HCT116 (cell line): ENCODE measurements at regions not wholly inside any gene's neighbourhood (a gene's known extent, or its start where the extent isn't known, plus 50 kb on each side); places are given as distances from the start of the nearest gene placed in this dataset.

ENCODE experiments used
- ATAC-seq: fragments of 200-7000 bp; cut with Tn5 transposase; 2 replicates; pipeline ENCODE4 v1.9.1; 2020; ENCODE audit warnings: mild to moderate bottlenecking, moderate library complexity
- BruUV-seq: library from RNA; stranded (reverse); fragments of 400-500 nt; replicated peaks from 2 replicates; lab custom pipeline; 2021; lab: Mats Ljungman, UMichigan
- CTCF ChIA-PET: fragments of 300-600 bp; sonication (Branson Sonifier 250); formaldehyde crosslinking; loops from one replicate; lab custom pipeline; 2021; ENCODE audit warnings: antibody characterized with exemption; lab: Charles Lee
- POLR2A ChIA-PET: fragments of 300-600, 350-600 bp; sonication (Branson Sonifier 250); formaldehyde crosslinking; loops from one replicate; lab custom pipeline; 2021; ENCODE audit warnings: antibody characterized with exemption; lab: Charles Lee
- RAD21 ChIA-PET, 2 experiments: fragments of 300-600 bp; sonication (Branson Sonifier 250); formaldehyde crosslinking; loops; one replicate each; lab custom pipeline; 2023; ENCODE audit warnings: low total read pairs in 2 of 2; ENCODE audit not compliant: uncharacterized antibody in 2 of 2, unreplicated experiment in 2 of 2, low non-redundant PET in 1 of 2; lab: Charles Lee
- DNase-seq: peaks from one replicate; pipeline ENCODE4 v3.0.0-alpha.2; 2010; ENCODE audit warnings: low read depth, low spot score
- H2AFZ ChIP-seq: fragments of 200-600 bp; shearing (Covaris generic), sonication (generic); 2 replicates; pipeline ENCODE4 v1.6.1; 2017; ENCODE audit warnings: low read depth, mixed run types, mixed read lengths, antibody characterized with exemption, low read length; ENCODE audit not compliant: poor library complexity, severe bottlenecking
- H3K27ac ChIP-seq: 2 replicates; pipeline ENCODE4 v1.5.1; 2012; ENCODE audit warnings: low read depth, low read length
- H3K27me3 ChIP-seq: fragments of 200-600 bp; sonication (generic); 2 replicates; pipeline ENCODE4 v1.6.1; 2016; ENCODE audit warnings: mixed run types, low read length, mixed read lengths; ENCODE audit not compliant: insufficient read depth
- H3K36me3 ChIP-seq, 2 experiments: fragments of 200-500 bp in 1 of 2; fragments of 200-600 bp in 1 of 2; sonication (Bioruptor generic) in 1 of 2; sonication (generic) in 1 of 2; 2 replicates each; pipeline versions ENCODE4 v1.5.1 to v1.6.1; 2014 to 2016; ENCODE audit warnings: low read length in 2 of 2, inconsistent platforms in 1 of 2, mixed read lengths in 1 of 2, mixed run types in 1 of 2; ENCODE audit not compliant: insufficient read depth in 2 of 2, control insufficient read depth in 1 of 2
- H3K4me1 ChIP-seq, 2 experiments: fragments of 200-600 bp in 1 of 2; sonication (generic) in 1 of 2; 2 replicates each; pipeline versions ENCODE4 v1.5.1 to v1.6.1; 2012 to 2017; ENCODE audit warnings: low read length in 2 of 2, inconsistent platforms in 1 of 2, mild to moderate bottlenecking in 1 of 2, mixed read lengths in 1 of 2, mixed run types in 1 of 2, moderate library complexity in 1 of 2; ENCODE audit not compliant: insufficient read depth in 2 of 2, control insufficient read depth in 1 of 2
- H3K4me2 ChIP-seq: fragments of 200-600 bp; sonication (generic); 2 replicates; pipeline ENCODE4 v1.6.1; 2017; ENCODE audit warnings: mixed run types, low read length, mixed read lengths
- H3K4me3 ChIP-seq, 2 experiments: fragments of 200-600 bp in 1 of 2; sonication (generic) in 1 of 2; replicated peaks in 1 of 2; 2 replicates each; pipeline ENCODE4 v1.5.1; 2011 to 2016; ENCODE audit warnings: low read length in 2 of 2, control low read depth in 1 of 2, low read depth in 1 of 2, mild to moderate bottlenecking in 1 of 2, mixed read lengths in 1 of 2, mixed run types in 1 of 2
- H3K79me2 ChIP-seq: fragments of 200-600 bp; sonication (generic); 2 replicates; pipeline ENCODE4 v1.6.1; 2017; ENCODE audit warnings: mild to moderate bottlenecking, mixed run types, low read length, moderate library complexity, mixed read lengths; ENCODE audit not compliant: insufficient read depth
- H3K9ac ChIP-seq: fragments of 200-600 bp; sonication (generic); 2 replicates; pipeline ENCODE4 v1.6.1; 2016; ENCODE audit warnings: low read length, mixed read lengths
- H3K9me2 ChIP-seq: fragments of 200-600 bp; sonication (generic), shearing (Covaris generic); 2 replicates; pipeline ENCODE4 v1.6.1; 2017; ENCODE audit warnings: mixed run types, mild to moderate bottlenecking, moderate library complexity; ENCODE audit not compliant: insufficient read depth
- H3K9me3 ChIP-seq, 2 experiments: fragments of 200-500 bp in 1 of 2; fragments of 200-600 bp in 1 of 2; sonication (Bioruptor generic) in 1 of 2; sonication (generic) in 1 of 2; 2 replicates each; pipeline ENCODE4 v1.6.1; 2014 to 2017; ENCODE audit warnings: low read length in 2 of 2, mixed read lengths in 2 of 2, inconsistent platforms in 1 of 2, low read depth in 1 of 2, mild to moderate bottlenecking in 1 of 2, mixed run types in 1 of 2, moderate library complexity in 1 of 2; ENCODE audit not compliant: control insufficient read depth in 1 of 2, insufficient read depth in 1 of 2
- H4K20me1 ChIP-seq: fragments of 200-600 bp; sonication (generic), shearing (Covaris generic); 2 replicates; pipeline ENCODE4 v1.6.1; 2017; ENCODE audit warnings: mixed run types, mild to moderate bottlenecking, moderate library complexity; ENCODE audit not compliant: insufficient read depth
- ATF3 ChIP-seq: IDR thresholded peaks from 2 replicates; pipeline ENCODE4 v1.6.1; 2012
- CTCF ChIP-seq, 3 experiments: fragments of 200-600 bp in 1 of 3; sonication (generic) in 1 of 3; IDR thresholded peaks in 2 of 3; conservative IDR thresholded peaks in 1 of 3; 2 replicates each; pipeline ENCODE4 v1.5.1; 2012 to 2017; ENCODE audit warnings: low read depth in 2 of 3, low read length in 2 of 3, antibody characterized with exemption in 1 of 3, borderline replicate concordance in 1 of 3, control low read depth in 1 of 3, mild to moderate bottlenecking in 1 of 3, mixed read lengths in 1 of 3, mixed run types in 1 of 3, moderate library complexity in 1 of 3; ENCODE audit not compliant: insufficient read depth in 1 of 3
- FOSL1 ChIP-seq: IDR thresholded peaks from 2 replicates; pipeline ENCODE4 v1.6.1; 2012; ENCODE audit warnings: low read depth
- RAD21 ChIP-seq: IDR thresholded peaks from 2 replicates; pipeline ENCODE4 v1.6.1; 2012; ENCODE audit warnings: low read depth, mild to moderate bottlenecking
- REST ChIP-seq: IDR thresholded peaks from 2 replicates; pipeline ENCODE4 v1.6.1; 2012; ENCODE audit warnings: low read depth
- SRF ChIP-seq: IDR thresholded peaks from 2 replicates; pipeline ENCODE4 v1.6.1; 2012; ENCODE audit warnings: low read depth
- ZFX ChIP-seq: fragments of 450-650 bp; IDR thresholded peaks from 2 replicates; pipeline ENCODE4 v1.6.1; 2017
- ZNF274 ChIP-seq: fragments of 200-500 bp; sonication (Bioruptor generic); IDR thresholded peaks from 2 replicates; pipeline ENCODE4 v1.6.1; 2014; ENCODE audit warnings: mild to moderate bottlenecking, low read depth, low read length, inconsistent platforms
- intact Hi-C: fragments of 100-400 bp; cut with micrococcal nuclease; formaldehyde crosslinking; loops from 2 replicates; pipeline ENCODE4 v1.10.0; 2022

- TF ChIP-seq CTCF (IDR thresholded peaks at IDR 0.05 in 2 of 3, conservative IDR thresholded peaks at IDR 0.05 in 1 of 3; ENCODE audit: borderline replicate concordance in 1 of 3, insufficient read depth in 1 of 3, low read depth in 2 of 3, low read length in 2 of 3), result no peak
These were observed 93.8 kb upstream of the MBOAT2 start (continued) for GRCh38 chr2:9097239-9097638.

- ChIA-PET RAD21 (no interaction called here), POLR2A (no interaction called here), CTCF (no interaction called here)
- no peaks in the 10 kb centered on the region for H3K36me3 ChIP-seq
- no peaks in the 10 kb centered on the region for H4K20me1 ChIP-seq
- ATAC-seq, result no peak
- peaks cover 2 to 21% of the 10 kb centered on the region in 2 experiments; a peak in 3 of 4 replicates for H3K4me1 ChIP-seq
- H3K4me3 ChIP-seq, result no peak overlapping the region
- H2AFZ ChIP-seq, result no peak overlapping the region
- BruUV-seq, result no TSS peak
- no peak for DNase-seq
- H3K4me2 ChIP-seq, result no peak overlapping the region
- H3K79me2 ChIP-seq, result no peaks in the 10 kb centered on the region
- no peaks in the 10 kb centered on the region for H3K9me3 ChIP-seq
- H3K27ac ChIP-seq, result no peak overlapping the region
- TF ChIP-seq REST (no peak), ZFX (no peak), SRF (no peak), ZNF274 (no peak), ATF3 (no peak), FOSL1 (no peak), RAD21 (no peak)
- H3K9me2 ChIP-seq, result no peaks in the 10 kb centered on the region
- intact Hi-C loops, result no loop called here
- H3K27me3 ChIP-seq, result no peaks in the 10 kb centered on the region
- no peak overlapping the region for H3K9ac ChIP-seq
These were observed 93.3 kb upstream of the MBOAT2 start for GRCh38 chr2:9096761-9097160.
